AG04450 (cell line): ENCODE measurements at regions not wholly inside any gene's neighbourhood (a gene's known extent, or its start where the extent isn't known, plus 50 kb on each side); places are given as distances from the start of the nearest gene placed in this dataset.
A peak's percentile ranks its signal among the peaks of the same experiment; 100 is the strongest.

Experiments
- CTCF ChIA-PET: fragments of 300-600, 350-600 bp; formaldehyde crosslinking; extraction: SDS; loops from one replicate; lab custom pipeline; 2022; ENCODE audit warnings: antibody characterized with exemption, inconsistent platforms; lab: Charles Lee
- POLR2A ChIA-PET: fragments of 350-600 bp; formaldehyde crosslinking; extraction: SDS; loops from one replicate; lab custom pipeline; 2021; ENCODE audit warnings: antibody characterized with exemption, inconsistent platforms; lab: Yijun Ruan, JAX
- DNase-seq: peaks from one replicate; pipeline ENCODE4 v3.0.0-alpha.2; 2011; ENCODE audit warnings: low read depth, low spot score
- H3K27ac ChIP-seq: one replicate; pipeline ENCODE4 v1.5.1; 2012; ENCODE audit warnings: low read depth, low read length, control low read depth
- H3K27me3 ChIP-seq: one replicate; pipeline ENCODE4 v1.6.0; 2012; ENCODE audit warnings: low read length; ENCODE audit not compliant: control insufficient read depth, insufficient read depth
- H3K4me3 ChIP-seq: 2 replicates; pipeline ENCODE4 v1.5.1; 2011; ENCODE audit warnings: mild to moderate bottlenecking, low read depth, low read length, control low read depth
- H3K9me3 ChIP-seq: 2 replicates; pipeline ENCODE4 v1.5.1; 2012; ENCODE audit warnings: low read length; ENCODE audit not compliant: control insufficient read depth, insufficient read depth
- CTCF ChIP-seq: IDR thresholded peaks from 2 replicates; pipeline ENCODE4 v1.5.1; 2011; ENCODE audit warnings: low read depth, low read length, control low read depth, inconsistent platforms

GRCh38 chr1:79323239-79324025 is 316.9 kb upstream of the ADGRL4 start:
- peaks cover 4% of the 10 kb centered on the region; the same call in 1 of the 2 replicates for H3K9me3 ChIP-seq
- peak overlapping the region; percentile 89 for H3K27ac ChIP-seq
- no peak overlapping the region for H3K4me3 ChIP-seq
- ChIA-PET CTCF (interaction anchor here (0.9 to 1.2 kb wide), 2 partner anchors 64 to 412 kb away, joined by 3 read pairs; no protein-coding TSS in a partner anchor), POLR2A (interaction anchor here (0.9 kb wide), 1 partner anchor 32 kb away, joined by 5 read pairs; no protein-coding TSS in a partner anchor)
- H3K27me3 ChIP-seq: no peaks in the 10 kb centered on the region
- no peak for TF ChIP-seq CTCF
- peak; percentile 96 for DNase-seq

GRCh38 chr1:79322511-79323027 is 316.0 kb upstream of the ADGRL4 start:
- ChIA-PET CTCF (interaction anchor here (0.9 to 1.2 kb wide), 2 partner anchors 64 to 411 kb away, joined by 3 read pairs; no protein-coding TSS in a partner anchor), POLR2A (no interaction called here)
- TF ChIP-seq CTCF: peak; percentile 34
- H3K27ac ChIP-seq: peak overlapping the region; percentile 55
- no peak for DNase-seq
- H3K4me3 ChIP-seq: no peak overlapping the region
- H3K27me3 ChIP-seq: no peaks in the 10 kb centered on the region
- peaks cover 4% of the 10 kb centered on the region; the same call in 1 of the 2 replicates for H3K9me3 ChIP-seq

- no peaks in the 10 kb centered on the region for H3K9me3 ChIP-seq
- no peak overlapping the region for H3K4me3 ChIP-seq
- TF ChIP-seq CTCF: no peak
- H3K27me3 ChIP-seq: no peaks in the 10 kb centered on the region
- POLR2A ChIA-PET: no interaction called here
- no peak for DNase-seq
- CTCF ChIA-PET: no interaction called here
- no peak overlapping the region for H3K27ac ChIP-seq
Measured at GRCh38 chr1:79312438-79312837, 305.9 kb upstream of the ADGRL4 start.

GRCh38 chr1:79310609-79311008 is 304.1 kb upstream of the ADGRL4 start:
- H3K27ac ChIP-seq: no peak overlapping the region
- no peaks in the 10 kb centered on the region for H3K27me3 ChIP-seq
- CTCF ChIA-PET: no interaction called here

More at GRCh38 chr1:79310609-79311008, 304.1 kb upstream of the ADGRL4 start:
- POLR2A ChIA-PET: no interaction called here
- DNase-seq: no peak
- Histone ChIP-seq H3K9me3 (no peaks in the 10 kb centered on the region), H3K4me3 (no peak overlapping the region)
- no peak for TF ChIP-seq CTCF
